HEK293 (cell line): ENCODE measurements at regions not wholly inside any gene's neighbourhood (a gene's known extent, or its start where the extent isn't known, plus 50 kb on each side); places are given as distances from the start of the nearest gene placed in this dataset.

Experiments
- MZF1 ChIP-seq: fragments of 450-650 bp; formaldehyde crosslinking; IDR thresholded peaks from 2 replicates; pipeline ENCODE4 v1.5.1; 2017; ENCODE audit warnings: missing biosample characterization, missing genetic modification characterization, borderline replicate concordance
- ZNF10 ChIP-seq: fragments of 450-650 bp; formaldehyde crosslinking; IDR thresholded peaks from 2 replicates; pipeline ENCODE4 v1.5.1; 2017; ENCODE audit warnings: missing biosample characterization, missing genetic modification characterization
- ZNF202 ChIP-seq: fragments of 450-650 bp; formaldehyde crosslinking; IDR thresholded peaks from 2 replicates; pipeline ENCODE4 v1.5.1; 2016; ENCODE audit warnings: missing biosample characterization, missing genetic modification characterization, borderline replicate concordance
- ZNF549 ChIP-seq: fragments of 450-650 bp; IDR thresholded peaks from 2 replicates; pipeline ENCODE4 v1.5.1; 2018; ENCODE audit warnings: missing biosample characterization, missing genetic modification characterization, mild to moderate bottlenecking, inconsistent platforms, moderate library complexity
- ZNF623 ChIP-seq: fragments of 450-650 bp; formaldehyde crosslinking; IDR thresholded peaks from 2 replicates; pipeline ENCODE4 v1.5.1; 2016; ENCODE audit warnings: missing biosample characterization, missing genetic modification characterization
- ZNF830 ChIP-seq: fragments of 450-650 bp; IDR thresholded peaks from 2 replicates; pipeline ENCODE4 v1.5.0; 2018; ENCODE audit warnings: missing biosample characterization, missing genetic modification characterization, low read depth, mild to moderate bottlenecking, moderate library complexity
- TF ChIP-seq, protein P1 (sequence below): fragments of 450-650 bp; formaldehyde crosslinking; IDR thresholded peaks from 2 replicates; pipeline ENCODE4 v1.5.1; 2016; ENCODE audit warnings: missing biosample characterization, missing genetic modification characterization
- TF ChIP-seq, protein P2 (sequence below): fragments of 450-650 bp; formaldehyde crosslinking; IDR thresholded peaks from 2 replicates; pipeline ENCODE4 v1.5.0; 2017; ENCODE audit warnings: missing biosample characterization, missing genetic modification characterization, borderline replicate concordance
- TF ChIP-seq, protein P3 (sequence below): fragments of 450-650 bp; formaldehyde crosslinking; IDR thresholded peaks from 2 replicates; pipeline ENCODE4 v1.5.1; 2016; ENCODE audit warnings: missing biosample characterization, missing genetic modification characterization
- TF ChIP-seq, protein P4 (sequence below): fragments of 450-650 bp; formaldehyde crosslinking; optimal IDR thresholded peaks from 2 replicates; pipeline ENCODE3; 2016; ENCODE audit warnings: missing biosample characterization, mild to moderate bottlenecking, missing genetic modification characterization
- TF ChIP-seq, protein P5 (sequence below): fragments of 450-650 bp; formaldehyde crosslinking; IDR thresholded peaks from 2 replicates; pipeline ENCODE4 v1.5.1; 2016; ENCODE audit warnings: missing biosample characterization, missing genetic modification characterization, borderline replicate concordance
- TF ChIP-seq, protein P6 (sequence below): fragments of 450-650 bp; formaldehyde crosslinking; IDR thresholded peaks from 2 replicates; pipeline ENCODE4 v1.5.1; 2016; ENCODE audit warnings: missing biosample characterization, missing genetic modification characterization

- TF ChIP-seq ZNF202 (tag by site-specific recombination) (no peak), ZNF830 (tag by site-specific recombination) (no peak), MZF1 (no peak), ZNF10 (tag by site-specific recombination) (no peak), ZNF623 (no peak), ZNF549 (tag by site-specific recombination) (no peak)
- TF ChIP-seq, protein P1, sequence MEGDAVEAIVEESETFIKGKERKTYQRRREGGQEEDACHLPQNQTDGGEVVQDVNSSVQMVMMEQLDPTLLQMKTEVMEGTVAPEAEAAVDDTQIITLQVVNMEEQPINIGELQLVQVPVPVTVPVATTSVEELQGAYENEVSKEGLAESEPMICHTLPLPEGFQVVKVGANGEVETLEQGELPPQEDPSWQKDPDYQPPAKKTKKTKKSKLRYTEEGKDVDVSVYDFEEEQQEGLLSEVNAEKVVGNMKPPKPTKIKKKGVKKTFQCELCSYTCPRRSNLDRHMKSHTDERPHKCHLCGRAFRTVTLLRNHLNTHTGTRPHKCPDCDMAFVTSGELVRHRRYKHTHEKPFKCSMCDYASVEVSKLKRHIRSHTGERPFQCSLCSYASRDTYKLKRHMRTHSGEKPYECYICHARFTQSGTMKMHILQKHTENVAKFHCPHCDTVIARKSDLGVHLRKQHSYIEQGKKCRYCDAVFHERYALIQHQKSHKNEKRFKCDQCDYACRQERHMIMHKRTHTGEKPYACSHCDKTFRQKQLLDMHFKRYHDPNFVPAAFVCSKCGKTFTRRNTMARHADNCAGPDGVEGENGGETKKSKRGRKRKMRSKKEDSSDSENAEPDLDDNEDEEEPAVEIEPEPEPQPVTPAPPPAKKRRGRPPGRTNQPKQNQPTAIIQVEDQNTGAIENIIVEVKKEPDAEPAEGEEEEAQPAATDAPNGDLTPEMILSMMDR (tag by site-specific recombination): no peak
- TF ChIP-seq, protein P2, sequence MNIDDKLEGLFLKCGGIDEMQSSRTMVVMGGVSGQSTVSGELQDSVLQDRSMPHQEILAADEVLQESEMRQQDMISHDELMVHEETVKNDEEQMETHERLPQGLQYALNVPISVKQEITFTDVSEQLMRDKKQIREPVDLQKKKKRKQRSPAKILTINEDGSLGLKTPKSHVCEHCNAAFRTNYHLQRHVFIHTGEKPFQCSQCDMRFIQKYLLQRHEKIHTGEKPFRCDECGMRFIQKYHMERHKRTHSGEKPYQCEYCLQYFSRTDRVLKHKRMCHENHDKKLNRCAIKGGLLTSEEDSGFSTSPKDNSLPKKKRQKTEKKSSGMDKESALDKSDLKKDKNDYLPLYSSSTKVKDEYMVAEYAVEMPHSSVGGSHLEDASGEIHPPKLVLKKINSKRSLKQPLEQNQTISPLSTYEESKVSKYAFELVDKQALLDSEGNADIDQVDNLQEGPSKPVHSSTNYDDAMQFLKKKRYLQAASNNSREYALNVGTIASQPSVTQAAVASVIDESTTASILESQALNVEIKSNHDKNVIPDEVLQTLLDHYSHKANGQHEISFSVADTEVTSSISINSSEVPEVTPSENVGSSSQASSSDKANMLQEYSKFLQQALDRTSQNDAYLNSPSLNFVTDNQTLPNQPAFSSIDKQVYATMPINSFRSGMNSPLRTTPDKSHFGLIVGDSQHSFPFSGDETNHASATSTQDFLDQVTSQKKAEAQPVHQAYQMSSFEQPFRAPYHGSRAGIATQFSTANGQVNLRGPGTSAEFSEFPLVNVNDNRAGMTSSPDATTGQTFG (tag by site-specific recombination): no peak
- TF ChIP-seq, protein P3, sequence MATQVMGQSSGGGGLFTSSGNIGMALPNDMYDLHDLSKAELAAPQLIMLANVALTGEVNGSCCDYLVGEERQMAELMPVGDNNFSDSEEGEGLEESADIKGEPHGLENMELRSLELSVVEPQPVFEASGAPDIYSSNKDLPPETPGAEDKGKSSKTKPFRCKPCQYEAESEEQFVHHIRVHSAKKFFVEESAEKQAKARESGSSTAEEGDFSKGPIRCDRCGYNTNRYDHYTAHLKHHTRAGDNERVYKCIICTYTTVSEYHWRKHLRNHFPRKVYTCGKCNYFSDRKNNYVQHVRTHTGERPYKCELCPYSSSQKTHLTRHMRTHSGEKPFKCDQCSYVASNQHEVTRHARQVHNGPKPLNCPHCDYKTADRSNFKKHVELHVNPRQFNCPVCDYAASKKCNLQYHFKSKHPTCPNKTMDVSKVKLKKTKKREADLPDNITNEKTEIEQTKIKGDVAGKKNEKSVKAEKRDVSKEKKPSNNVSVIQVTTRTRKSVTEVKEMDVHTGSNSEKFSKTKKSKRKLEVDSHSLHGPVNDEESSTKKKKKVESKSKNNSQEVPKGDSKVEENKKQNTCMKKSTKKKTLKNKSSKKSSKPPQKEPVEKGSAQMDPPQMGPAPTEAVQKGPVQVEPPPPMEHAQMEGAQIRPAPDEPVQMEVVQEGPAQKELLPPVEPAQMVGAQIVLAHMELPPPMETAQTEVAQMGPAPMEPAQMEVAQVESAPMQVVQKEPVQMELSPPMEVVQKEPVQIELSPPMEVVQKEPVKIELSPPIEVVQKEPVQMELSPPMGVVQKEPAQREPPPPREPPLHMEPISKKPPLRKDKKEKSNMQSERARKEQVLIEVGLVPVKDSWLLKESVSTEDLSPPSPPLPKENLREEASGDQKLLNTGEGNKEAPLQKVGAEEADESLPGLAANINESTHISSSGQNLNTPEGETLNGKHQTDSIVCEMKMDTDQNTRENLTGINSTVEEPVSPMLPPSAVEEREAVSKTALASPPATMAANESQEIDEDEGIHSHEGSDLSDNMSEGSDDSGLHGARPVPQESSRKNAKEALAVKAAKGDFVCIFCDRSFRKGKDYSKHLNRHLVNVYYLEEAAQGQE (tag by site-specific recombination): no peak
- TF ChIP-seq, protein P4, sequence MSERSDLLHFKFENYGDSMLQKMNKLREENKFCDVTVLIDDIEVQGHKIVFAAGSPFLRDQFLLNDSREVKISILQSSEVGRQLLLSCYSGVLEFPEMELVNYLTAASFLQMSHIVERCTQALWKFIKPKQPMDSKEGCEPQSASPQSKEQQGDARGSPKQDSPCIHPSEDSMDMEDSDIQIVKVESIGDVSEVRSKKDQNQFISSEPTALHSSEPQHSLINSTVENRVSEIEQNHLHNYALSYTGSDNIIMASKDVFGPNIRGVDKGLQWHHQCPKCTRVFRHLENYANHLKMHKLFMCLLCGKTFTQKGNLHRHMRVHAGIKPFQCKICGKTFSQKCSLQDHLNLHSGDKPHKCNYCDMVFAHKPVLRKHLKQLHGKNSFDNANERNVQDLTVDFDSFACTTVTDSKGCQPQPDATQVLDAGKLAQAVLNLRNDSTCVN (tag by site-specific recombination): no peak
- TF ChIP-seq, protein P5, sequence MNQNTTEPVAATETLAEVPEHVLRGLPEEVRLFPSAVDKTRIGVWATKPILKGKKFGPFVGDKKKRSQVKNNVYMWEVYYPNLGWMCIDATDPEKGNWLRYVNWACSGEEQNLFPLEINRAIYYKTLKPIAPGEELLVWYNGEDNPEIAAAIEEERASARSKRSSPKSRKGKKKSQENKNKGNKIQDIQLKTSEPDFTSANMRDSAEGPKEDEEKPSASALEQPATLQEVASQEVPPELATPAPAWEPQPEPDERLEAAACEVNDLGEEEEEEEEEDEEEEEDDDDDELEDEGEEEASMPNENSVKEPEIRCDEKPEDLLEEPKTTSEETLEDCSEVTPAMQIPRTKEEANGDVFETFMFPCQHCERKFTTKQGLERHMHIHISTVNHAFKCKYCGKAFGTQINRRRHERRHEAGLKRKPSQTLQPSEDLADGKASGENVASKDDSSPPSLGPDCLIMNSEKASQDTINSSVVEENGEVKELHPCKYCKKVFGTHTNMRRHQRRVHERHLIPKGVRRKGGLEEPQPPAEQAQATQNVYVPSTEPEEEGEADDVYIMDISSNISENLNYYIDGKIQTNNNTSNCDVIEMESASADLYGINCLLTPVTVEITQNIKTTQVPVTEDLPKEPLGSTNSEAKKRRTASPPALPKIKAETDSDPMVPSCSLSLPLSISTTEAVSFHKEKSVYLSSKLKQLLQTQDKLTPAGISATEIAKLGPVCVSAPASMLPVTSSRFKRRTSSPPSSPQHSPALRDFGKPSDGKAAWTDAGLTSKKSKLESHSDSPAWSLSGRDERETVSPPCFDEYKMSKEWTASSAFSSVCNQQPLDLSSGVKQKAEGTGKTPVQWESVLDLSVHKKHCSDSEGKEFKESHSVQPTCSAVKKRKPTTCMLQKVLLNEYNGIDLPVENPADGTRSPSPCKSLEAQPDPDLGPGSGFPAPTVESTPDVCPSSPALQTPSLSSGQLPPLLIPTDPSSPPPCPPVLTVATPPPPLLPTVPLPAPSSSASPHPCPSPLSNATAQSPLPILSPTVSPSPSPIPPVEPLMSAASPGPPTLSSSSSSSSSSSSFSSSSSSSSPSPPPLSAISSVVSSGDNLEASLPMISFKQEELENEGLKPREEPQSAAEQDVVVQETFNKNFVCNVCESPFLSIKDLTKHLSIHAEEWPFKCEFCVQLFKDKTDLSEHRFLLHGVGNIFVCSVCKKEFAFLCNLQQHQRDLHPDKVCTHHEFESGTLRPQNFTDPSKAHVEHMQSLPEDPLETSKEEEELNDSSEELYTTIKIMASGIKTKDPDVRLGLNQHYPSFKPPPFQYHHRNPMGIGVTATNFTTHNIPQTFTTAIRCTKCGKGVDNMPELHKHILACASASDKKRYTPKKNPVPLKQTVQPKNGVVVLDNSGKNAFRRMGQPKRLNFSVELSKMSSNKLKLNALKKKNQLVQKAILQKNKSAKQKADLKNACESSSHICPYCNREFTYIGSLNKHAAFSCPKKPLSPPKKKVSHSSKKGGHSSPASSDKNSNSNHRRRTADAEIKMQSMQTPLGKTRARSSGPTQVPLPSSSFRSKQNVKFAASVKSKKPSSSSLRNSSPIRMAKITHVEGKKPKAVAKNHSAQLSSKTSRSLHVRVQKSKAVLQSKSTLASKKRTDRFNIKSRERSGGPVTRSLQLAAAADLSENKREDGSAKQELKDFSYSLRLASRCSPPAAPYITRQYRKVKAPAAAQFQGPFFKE (tag by site-specific recombination): no peak
- TF ChIP-seq, protein P6, sequence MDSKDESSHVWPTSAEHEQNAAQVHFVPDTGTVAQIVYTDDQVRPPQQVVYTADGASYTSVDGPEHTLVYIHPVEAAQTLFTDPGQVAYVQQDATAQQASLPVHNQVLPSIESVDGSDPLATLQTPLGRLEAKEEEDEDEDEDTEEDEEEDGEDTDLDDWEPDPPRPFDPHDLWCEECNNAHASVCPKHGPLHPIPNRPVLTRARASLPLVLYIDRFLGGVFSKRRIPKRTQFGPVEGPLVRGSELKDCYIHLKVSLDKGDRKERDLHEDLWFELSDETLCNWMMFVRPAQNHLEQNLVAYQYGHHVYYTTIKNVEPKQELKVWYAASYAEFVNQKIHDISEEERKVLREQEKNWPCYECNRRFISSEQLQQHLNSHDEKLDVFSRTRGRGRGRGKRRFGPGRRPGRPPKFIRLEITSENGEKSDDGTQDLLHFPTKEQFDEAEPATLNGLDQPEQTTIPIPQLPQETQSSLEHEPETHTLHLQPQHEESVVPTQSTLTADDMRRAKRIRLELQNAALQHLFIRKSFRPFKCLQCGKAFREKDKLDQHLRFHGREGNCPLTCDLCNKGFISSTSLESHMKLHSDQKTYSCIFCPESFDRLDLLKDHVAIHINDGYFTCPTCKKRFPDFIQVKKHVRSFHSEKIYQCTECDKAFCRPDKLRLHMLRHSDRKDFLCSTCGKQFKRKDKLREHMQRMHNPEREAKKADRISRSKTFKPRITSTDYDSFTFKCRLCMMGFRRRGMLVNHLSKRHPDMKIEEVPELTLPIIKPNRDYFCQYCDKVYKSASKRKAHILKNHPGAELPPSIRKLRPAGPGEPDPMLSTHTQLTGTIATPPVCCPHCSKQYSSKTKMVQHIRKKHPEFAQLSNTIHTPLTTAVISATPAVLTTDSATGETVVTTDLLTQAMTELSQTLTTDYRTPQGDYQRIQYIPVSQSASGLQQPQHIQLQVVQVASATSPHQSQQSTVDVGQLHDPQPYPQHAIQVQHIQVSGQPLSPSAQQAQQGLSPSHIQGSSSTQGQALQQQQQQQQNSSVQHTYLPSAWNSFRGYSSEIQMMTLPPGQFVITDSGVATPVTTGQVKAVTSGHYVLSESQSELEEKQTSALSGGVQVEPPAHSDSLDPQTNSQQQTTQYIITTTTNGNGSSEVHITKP (tag by site-specific recombination): no peak
Observed at GRCh38 chr4:33218238-33218637, 2498.1 kb downstream of the PCDH7 start.
